ENCODE measurements at regions not wholly inside any gene's neighbourhood (a gene's known extent, or its start where the extent isn't known, plus 50 kb on each side); places are given as distances from the start of the nearest gene placed in this dataset.

- H3K36me3 ChIP-seq, result no peaks in the 10 kb centered on the region
- H3K27me3 ChIP-seq, result no peaks in the 10 kb centered on the region
- no peak for TF ChIP-seq CTCF (IDR thresholded peaks at IDR 0.05)
- no peak for TF ChIP-seq POLR2A (IDR thresholded peaks at IDR 0.05)
- TF ChIP-seq EP300 (IDR thresholded peaks at IDR 0.05), result no peak
- TF ChIP-seq POLR2AphosphoS5 (IDR thresholded peaks at IDR 0.05), result no peak
- WGBS, 2 donors (ENCODE audit: low coverage in 1 of 2), result 85 to 86% methylated on average over 4 to 6 of the region's 6 CpGs
- no peaks in the 10 kb centered on the region for H3K4me1 ChIP-seq
- no peak overlapping the region for H3K4me3 ChIP-seq
- peaks cover 0 to 10% (median 0%) of the 10 kb centered on the region in 3 donors for H3K9me3 ChIP-seq
- ATAC-seq, result no peak
- H3K27ac ChIP-seq, result no peak overlapping the region
Measured at GRCh38 chr21:29450058-29450457, 151.3 kb downstream of the BACH1 start.

DNA sequence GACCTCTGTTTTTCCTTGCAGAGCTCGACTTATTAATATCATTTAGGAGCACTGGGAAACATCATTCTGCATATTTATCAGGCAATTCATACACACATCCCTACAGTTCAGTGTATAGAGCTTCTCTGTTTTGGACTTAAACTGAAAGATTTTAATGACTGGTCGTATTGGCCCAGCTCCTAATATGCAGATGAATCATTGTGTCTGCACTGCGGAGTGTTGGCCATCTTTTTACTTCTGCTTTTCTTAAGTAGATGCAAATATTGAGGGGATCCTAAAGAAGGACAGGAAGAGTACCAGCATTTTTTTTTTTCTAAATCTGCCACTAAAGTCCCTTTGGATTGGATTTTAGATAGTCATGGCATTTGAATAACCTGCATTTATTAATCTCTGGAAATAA lies 154.8 kb downstream of the BACH1 start:
- no peak overlapping the region for H3K27ac ChIP-seq
- H3K4me3 ChIP-seq, result no peak overlapping the region
- WGBS, 2 donors (ENCODE audit: low coverage in 1 of 2), result 50 to 65% methylated on average over 3 of the region's 3 CpGs
- no peaks in the 10 kb centered on the region for H3K36me3 ChIP-seq
- no peaks in the 10 kb centered on the region for H3K27me3 ChIP-seq
- TF ChIP-seq EP300 (IDR thresholded peaks at IDR 0.05), result no peak
- no peak for TF ChIP-seq POLR2AphosphoS5 (IDR thresholded peaks at IDR 0.05)
- ATAC-seq, result no peak
- H3K4me1 ChIP-seq, result no peaks in the 10 kb centered on the region
- peaks cover 0 to 6% (median 0%) of the 10 kb centered on the region in 3 donors for H3K9me3 ChIP-seq

DNA sequence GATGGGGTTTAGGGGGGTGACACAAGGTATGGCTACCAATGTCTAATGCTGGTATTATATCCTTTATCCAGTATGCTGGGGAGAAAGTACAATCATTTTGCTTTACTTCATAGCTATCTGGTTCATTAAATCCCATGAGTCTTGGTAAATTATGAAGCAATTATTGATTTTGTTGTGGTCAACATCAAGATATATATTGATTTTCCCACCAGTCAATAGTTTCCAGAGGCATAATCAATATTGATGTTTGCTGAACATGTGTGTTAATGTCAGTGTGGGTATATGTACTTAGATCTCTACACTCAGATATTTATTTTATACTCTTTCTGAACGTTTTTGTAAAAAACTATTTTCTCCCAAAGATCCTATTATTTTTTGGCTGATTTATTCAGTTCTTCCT lies 155.5 kb downstream of the BACH1 start:
- Histone ChIP-seq H3K27me3 (no peaks in the 10 kb centered on the region), H3K9me3 (peaks cover 0 to 4% (median 0%) of the 10 kb centered on the region in 3 donors), H3K4me3 (no peak overlapping the region), H3K4me1 (no peaks in the 10 kb centered on the region), H3K36me3 (no peaks in the 10 kb centered on the region), H3K27ac (no peak overlapping the region)
- ATAC-seq, result no peak
- TF ChIP-seq POLR2AphosphoS5 (IDR thresholded peaks at IDR 0.05) (no peak), POLR2A (IDR thresholded peaks at IDR 0.05) (no peak), CTCF (IDR thresholded peaks at IDR 0.05) (no peak), EP300 (IDR thresholded peaks at IDR 0.05) (no peak)
- WGBS, 2 donors (ENCODE audit: low coverage in 1 of 2), result 59 to 73% methylated on average over 1 of the region's 1 CpG

GRCh38 chr21:29462479-29462878 lies 163.8 kb downstream of the BACH1 start:
- H3K9me3 ChIP-seq, result no peaks in the 10 kb centered on the region
- 100% methylated on average over 1 of the region's 1 CpG; no CpG with 5 or more reads in 1 of the 2 donors for WGBS, 2 donors (ENCODE audit: low coverage in 1 of 2)
- TF ChIP-seq POLR2A (IDR thresholded peaks at IDR 0.05) (no peak), CTCF (IDR thresholded peaks at IDR 0.05) (no peak), EP300 (IDR thresholded peaks at IDR 0.05) (no peak), POLR2AphosphoS5 (IDR thresholded peaks at IDR 0.05) (no peak)
- no peak overlapping the region for H3K27ac ChIP-seq
- H3K27me3 ChIP-seq, result no peaks in the 10 kb centered on the region
- peaks cover 0 to 12% of the 10 kb centered on the region in 2 donors for H3K36me3 ChIP-seq
- no peak overlapping the region for H3K4me3 ChIP-seq
- ATAC-seq, result no peak
- no peaks in the 10 kb centered on the region for H3K4me1 ChIP-seq

- Histone ChIP-seq H3K27me3 (no peaks in the 10 kb centered on the region), H3K4me1 (no peaks in the 10 kb centered on the region), H3K27ac (no peak overlapping the region), H3K36me3 (peaks cover 0 to 7% of the 10 kb centered on the region in 2 donors), H3K4me3 (no peak overlapping the region), H3K9me3 (no peaks in the 10 kb centered on the region)
- no peak for TF ChIP-seq POLR2A (IDR thresholded peaks at IDR 0.05)
- no peak for TF ChIP-seq EP300 (IDR thresholded peaks at IDR 0.05)
- no peak for TF ChIP-seq POLR2AphosphoS5 (IDR thresholded peaks at IDR 0.05)
- no peak for TF ChIP-seq CTCF (IDR thresholded peaks at IDR 0.05)
- 92 to 96% methylated on average over 2 of the region's 2 CpGs for WGBS, 2 donors (ENCODE audit: low coverage in 1 of 2)
- ATAC-seq, result no peak
Measured at GRCh38 chr21:29465546-29465945, 166.8 kb downstream of the BACH1 start.
